ENCODE measurements at regions not wholly inside any gene's neighbourhood (a gene's known extent, or its start where the extent isn't known, plus 50 kb on each side); places are given as distances from the start of the nearest gene placed in this dataset.

DNA sequence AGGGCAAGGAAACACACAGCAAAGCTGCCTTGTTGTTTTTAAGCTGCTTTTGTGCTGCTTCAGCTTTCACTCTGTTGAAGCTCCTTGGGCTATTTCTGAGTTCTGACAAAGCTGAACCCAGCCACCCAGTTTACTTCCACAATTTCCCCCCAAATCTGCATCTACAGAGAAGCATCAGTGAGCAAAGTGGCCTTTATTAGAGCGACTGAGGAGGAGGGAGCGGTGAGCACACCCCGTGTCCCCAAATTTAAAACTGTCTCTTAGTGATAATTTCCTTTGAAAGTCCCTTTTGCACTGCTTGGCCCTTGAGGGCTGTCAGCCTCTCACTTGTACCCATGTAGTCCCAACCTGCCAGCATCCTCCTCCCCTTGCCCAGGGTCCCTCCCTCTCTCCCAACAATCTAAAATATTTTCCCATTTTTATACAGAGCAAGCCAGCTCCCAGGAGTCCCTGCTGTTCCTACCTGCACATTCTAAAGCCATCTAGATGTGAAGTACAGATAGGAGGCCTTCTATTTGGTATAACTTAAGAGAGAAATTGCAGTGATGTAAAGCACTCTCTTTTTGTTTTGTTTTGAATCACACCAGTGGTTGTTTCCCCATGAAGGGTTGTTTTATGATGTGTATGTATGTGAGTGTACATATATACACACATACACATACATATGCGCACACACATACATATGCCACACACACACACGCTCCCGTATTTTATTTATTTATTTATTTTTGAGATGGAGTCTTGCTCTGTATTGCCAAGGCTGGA is 313.5 kb downstream of the TLE4 start:
- DNase-seq = no peak

DNA sequence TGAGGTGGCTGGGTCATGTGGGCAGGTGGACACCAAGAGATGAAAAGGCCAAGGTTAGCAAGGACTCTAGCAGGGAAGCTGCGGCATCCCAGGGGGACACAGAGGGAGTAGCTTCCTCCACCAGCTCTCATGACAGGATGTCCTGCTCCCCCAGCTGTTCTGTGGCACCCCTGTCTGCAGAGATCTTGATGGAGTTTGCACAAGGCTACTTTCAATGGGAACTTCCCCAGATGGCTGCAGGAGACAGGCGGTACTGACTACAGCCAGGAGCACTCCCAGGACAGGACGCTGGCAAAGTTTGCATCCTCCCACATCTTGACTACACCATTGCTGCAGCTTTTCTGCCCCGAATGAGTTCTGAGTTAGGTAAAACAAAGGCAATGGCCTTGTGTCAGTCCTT is 312.8 kb downstream of the TLE4 start:
- DNase-seq = no peak

DNA sequence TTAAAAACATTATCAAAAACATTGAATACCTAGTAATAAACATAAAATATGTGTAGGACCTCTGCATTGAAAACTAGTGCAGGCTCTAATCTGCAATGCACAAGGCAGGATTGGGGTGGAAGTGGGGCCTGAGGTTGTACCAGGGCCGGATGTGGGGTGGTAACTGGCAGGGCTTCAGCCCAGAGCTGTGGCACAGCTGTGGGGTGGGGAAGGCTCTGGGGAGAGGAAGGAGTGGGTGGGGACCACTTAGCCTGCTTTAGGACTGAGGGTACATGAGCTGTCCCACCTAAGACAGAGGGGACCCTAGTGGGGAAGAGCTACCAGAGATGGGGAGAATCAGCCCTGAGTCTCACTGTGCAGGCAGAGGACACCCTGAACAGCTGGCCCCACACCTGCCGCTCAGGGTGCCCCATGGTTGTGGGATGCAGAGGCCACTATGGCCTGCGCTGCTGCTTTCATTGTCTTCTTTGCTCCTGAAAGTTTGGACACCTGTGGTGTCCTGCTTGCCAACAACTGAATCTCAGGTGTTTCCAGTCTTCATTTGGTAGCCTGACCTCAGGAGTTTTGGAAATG is 311.4 kb downstream of the TLE4 start:
- DNase-seq = peak; percentile 18

DNA sequence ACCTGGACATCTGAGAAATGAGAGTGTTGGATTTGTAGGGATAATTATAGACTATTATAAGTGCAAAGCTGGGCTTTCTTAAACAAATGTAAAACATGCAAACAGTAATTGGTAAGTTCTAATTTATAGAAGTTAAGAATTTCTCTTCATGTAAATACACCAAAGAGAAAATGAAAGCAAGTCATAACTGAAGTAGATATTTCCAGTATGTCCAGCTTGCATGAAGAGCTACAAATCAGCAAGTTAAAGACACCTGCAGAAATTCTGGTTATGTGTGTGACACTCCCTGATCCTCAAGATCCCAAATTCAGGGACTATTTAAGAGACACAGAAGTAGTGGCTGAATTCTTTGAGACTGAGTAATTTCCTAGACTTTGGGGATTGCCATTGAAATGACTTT is 308.9 kb downstream of the TLE4 start:
- DNase-seq = no peak

DNA sequence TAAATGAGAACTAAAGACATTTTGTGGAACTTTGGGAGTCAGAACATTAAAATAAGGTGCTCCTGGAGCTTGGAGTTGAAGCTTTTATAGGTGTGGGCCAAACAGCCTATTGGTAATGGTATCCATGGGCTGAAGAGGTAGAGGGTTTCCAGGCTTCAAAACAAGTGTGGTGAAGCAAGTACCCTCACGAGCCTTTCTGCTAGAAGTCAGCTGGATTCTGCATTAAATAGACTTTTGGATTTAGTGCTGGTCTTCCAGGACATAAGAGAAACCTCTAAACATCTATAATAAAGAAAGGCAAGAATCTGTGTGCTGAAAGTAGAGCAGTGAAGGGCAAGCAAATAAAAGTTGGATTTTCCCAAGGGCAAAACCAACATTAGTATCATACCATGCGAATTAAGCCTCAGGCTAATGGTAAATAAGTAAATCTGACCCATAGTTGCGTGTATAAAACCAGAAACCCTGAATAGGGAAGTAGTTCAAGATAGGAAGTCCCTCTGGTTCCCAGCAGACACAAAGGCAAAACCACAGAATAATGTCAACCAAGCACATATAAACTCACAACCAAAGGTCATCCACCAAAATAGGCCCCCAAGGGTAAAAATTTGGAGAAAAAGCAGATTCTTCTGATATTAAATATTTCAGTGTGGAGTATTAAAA is 306.3 kb downstream of the TLE4 start:
- DNase-seq = no peak

DNA sequence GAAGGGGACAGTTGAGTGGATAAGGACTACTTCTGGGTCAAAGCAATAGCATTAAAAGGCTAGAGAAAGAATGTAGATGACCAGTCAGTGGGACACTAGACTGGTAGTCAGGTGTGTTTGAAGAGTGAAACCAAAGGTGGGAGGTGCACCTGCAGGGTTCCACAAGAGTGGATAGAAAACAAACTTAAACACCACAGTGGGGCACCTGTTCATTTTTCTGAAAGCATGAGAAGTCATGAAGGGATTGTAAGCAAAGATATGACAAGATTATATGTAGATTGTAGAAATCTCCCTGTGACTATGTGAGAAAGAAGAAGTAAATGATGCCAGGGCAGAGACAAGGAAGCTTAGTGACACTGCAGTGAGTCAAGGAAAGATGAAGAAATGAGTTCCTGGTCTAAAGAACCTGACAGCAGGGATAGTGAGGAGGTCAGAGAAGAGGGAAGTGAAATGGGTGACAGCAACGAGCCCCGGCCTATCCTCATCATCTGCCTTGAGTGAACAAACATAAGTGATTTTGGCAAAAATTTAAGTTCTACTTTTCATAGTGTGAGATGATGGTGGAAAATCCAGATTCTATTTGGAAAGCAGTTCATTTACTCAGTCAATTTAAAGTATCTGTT is 296.9 kb downstream of the TLE4 start:
- no peak for DNase-seq

DNA sequence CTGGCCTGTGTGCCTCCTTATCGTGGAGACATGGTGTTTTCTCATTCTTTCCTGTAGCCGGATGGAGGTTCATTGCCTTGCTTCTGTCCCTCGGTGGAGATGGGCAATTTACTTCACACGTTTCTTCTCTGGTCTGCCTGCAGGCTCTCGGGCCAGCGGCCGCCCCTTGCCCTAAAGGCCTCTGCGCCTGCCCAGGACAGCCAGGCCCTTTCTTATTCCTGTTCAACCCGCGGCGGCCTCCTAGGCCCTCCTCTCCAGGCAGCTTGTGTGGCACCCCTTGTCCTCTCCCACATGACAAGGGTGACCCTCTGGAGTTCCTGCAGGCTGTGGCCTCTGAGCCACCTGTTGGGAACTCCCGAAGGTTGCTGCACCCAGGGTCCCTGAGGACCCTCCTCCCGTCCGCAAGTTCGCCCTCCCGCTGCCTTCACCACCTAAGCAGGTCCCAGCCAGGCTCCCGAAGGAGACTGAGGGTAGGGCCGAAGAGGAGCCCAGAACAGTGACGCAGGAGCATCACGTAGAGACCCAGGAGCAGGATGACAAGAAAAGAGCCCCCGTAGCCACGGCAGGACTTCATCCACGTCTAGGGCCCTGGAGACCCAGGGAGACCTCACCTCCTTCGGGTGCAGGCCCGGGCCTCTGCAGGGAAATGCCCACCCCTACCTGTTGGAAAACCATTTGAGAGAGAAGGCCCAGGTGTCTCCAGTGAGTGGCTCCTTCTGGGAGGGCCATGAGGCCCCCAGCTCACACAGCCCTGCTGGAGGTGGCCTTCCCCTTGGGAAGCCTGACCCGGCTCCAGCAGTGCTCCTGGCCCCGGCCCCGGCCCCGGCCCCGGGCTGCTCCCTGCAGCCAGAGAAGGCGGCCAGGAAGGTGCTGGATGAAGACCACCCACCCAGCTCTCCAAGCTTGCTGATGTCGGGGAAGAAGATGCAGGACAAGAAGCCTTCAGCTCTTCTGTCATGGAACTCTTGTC is 291.4 kb downstream of the TLE4 start:
- no peak for DNase-seq

DNA sequence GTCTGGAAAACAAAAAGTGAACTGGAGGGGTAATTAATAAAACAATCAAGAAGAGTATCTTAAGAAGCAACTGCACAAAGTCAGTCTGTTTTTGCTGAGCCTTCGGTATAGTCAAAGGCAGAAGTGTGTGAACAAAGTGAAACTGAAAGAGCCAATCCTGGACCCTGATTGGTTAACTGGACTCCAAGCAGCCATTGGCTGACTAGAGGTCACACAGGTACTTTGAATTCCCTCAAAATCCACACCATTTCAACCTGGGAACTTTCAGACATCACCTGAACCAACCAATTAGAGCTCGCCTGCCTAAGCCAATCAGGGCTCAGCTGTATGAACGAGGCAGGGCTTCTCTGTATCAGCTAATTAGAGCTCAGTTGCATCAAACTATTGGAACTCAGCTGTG is 286.7 kb downstream of the TLE4 start:
- DNase-seq = no peak

DNA sequence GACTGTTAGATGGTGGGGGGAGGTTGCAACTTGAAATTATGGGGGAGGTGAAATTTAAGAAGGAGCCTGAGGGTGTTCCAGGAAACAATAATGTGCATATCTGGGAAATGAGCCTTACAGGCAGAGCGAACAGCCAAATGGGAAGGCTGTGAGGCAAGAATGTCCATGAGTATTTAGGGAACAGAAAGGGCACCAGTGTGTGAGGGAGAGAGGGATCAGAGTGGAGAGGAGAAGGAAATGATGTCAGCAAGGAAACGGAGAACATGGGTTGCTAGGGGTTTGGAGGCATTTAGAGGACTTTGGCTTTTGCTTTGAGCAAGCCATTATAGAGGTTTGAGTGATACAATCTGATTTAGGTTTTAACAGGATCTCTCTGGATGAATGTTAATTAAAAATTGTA is 285.4 kb downstream of the TLE4 start:
- no peak for DNase-seq

DNA sequence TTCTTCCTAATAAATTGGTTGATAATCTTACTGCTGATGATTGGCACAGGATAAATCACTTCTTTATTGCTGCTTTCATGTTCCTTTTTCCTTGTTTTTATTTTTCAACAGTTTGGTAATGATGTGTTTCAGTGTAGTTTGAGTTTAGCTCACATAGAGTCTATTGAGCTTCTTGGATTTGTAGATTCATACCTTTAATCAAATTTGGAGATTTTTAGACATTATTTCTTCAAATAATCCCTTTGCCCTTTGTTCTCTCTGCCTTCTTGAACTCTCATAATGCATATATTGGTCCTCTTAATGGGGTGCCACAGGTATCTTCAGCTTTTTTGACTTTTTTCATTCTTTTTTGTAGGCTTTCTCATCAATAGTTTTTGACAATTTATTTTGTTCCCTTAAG is 275.3 kb downstream of the TLE4 start:
- DNase-seq = no peak

DNA sequence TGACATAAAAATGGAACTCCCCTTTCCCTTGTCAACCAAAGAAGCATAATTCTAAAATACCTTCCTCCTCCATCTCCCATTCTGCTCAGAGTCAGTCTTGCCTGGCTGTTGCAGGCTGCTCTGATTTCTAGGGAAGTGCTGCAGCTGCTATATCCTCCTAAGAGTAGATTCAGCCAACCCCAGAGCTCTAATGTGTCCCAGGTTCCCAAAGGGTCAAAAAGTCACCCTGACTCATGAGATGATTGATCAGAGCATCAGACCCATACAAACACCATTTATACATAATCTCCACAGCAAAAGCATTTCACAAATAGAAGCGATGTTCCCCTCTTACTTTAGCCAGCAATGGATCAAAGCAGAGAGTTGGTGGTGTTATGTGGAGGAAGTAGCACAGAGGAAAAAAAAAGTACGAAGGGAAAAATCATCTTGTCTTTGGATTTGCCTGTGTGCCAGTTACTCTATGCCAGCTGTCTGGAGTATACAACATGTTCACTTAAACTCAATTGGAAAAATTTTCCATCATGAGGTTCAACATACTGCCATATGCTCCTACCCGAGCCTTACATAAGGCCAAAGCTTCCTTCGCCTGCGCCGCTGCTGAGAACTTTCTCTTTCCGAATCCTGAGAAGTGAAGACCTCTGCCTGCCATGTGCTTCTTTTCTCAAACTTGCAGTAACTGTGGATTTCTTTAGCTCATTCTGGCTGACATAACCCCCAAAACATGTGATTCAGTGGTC is 258.0 kb downstream of the TLE4 start:
- no peak for DNase-seq

DNA sequence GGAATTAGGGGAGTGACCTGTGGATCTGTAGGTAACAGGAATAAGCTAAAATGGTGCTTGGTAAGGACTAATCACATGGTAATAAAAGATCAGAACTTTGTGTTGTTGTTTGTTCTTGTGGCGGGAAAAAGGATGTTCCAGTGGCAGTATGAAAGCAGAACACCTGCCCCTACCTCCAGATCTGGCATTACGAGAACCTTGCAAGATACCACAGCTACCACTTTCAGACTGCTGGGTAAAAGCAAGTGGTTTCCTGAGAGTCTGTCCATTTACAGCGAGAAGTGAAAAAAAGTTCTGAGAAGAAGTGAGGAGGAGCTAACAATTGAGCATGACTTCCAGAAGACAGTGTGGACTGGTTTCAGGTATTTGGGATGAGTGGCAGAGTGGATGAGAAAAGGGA is 252.5 kb downstream of the TLE4 start:
- DNase-seq = no peak

DNA sequence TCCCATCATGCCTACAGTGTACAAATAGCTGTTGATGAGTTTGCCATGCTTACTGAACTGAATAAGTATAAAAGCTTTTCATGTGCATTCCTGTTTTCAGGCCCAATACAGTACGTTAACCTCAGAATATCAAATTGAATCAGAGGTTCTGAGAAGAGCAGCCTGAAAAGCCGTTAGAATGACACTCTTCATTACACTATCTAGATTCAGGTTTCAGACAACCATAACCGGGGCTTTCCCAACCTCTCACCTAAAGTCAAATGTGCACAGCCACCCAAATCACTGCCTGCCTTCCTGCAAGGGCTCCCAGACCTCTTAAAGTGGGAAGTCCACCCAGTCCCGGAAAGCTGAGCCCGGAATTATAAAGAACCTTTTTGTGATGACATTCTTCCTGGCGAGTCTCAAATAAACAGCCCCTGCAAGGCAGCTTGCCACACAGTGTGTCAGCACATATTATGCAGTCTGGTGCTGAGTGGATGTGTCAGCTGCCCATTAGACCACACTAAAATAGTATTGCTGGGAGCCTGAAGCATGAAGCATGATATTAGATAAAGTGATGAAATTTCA is 245.8 kb downstream of the TLE4 start:
- peak; percentile 4 for DNase-seq

DNA sequence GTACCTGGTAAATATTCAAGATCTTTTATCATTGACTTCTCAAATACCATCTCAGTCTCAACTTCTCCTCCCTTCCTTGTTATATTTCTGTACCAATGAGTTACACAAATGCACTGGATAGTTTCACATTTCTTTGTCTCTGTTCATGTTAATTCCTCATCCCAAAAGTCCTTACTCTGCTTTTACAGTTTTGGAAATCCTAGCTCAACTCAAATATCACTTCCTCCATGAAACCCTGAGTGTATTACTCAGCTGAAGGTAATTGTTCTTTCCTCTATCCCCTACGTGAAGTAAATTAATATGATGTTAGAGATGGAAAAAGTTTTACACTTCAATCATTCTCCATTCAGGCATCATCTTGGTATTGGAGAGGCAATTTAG is 241.5 kb downstream of the TLE4 start:
- no peak for DNase-seq

DNA sequence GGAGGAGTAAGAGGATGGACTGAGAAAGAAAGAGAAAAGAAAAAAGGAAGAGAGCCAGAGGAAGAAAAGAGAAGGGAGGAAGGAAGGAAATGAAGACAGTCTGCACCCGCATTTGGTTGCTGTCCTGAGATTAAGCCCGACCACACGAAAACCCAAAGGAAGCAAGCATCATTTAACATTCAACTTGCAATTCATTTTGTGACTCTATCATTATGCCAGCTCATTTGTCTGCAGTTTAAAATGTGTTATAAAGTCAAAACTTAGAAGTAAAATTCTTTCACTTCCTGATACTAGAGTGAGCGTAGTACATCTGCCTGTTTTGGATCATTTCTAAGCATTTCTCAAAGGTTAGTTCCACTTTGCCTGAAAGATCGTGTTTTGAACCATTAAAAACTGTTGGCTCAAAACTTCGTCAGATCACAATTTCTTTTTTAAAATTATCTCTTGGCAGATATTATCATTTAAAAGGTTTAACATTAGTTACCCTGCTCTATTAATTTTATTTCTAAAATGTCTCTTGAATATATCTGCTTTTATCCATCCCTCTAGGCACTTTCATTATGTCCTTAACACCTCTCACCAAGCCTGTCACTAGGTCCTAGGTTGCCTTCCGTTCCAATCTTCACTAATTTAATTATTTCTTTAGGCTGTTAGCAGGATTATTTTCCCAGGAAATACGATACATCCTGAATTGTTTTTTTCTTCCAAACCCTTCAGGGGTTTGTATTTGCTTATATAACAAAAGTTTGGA is 240.9 kb downstream of the TLE4 start:
- peak; percentile 17 for DNase-seq

DNA sequence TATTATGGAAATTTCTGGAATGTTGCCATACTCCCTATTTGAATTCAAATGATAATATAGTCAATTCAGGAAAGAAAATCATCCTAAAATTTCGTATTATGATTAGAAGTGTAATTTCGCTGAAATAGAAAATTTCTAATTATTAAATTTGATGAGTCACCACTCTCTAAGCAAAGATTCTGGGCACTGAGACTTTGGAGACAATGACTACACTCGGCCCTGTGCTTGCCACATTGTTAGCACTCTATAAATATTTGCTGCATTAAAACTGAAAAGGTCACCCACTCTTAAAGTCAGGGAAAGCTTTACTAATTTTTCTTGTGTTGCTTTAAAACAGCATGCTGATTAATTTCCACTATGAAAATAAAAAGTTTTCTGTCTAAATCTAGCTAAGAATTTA is 240.3 kb downstream of the TLE4 start:
- DNase-seq = no peak

DNA sequence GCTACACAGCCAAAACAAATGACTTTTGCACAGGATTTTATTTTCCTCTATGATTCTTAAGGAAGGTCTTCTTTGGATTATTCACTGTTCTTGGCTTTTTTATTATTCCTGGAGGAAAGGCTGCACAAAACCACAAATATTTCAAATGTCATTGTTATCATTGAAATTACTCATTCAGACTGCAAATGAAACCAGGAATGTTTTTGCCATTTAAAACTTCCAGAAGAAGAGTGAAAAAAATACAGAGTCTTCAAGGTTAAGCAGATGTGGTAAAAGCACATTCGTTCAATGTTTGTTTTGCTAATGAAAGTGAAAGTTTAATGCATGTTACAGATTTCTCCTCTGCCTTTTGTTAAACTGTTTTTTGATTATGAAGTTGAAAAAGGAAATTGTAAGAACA is 238.2 kb downstream of the TLE4 start:
- DNase-seq = no peak

DNA sequence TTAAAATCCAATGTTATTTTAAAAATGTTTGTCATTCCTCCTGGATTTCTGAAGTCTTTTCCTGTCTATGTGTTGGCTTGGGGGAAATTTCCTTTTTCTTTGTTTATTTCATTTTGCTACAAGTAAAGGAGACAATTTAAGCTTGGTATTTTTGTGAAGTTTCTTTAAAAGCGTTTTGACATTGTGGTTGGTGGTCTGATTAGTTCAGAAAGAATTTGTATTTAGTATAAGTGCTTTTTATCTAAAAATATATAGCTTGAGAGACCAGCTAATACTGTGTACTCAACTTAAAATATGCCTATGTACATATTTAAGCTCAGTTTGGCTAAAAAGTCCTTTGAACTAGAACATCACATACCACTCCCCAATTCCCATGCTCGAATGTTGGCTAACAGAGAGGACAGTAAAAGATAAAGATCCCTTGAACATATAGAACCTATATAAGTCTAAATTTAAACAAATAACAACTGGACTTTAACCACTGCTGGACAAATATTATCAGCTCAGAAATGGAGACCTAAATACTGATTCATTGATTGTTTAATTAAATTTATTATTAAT is 237.6 kb downstream of the TLE4 start:
- no peak for DNase-seq

DNA sequence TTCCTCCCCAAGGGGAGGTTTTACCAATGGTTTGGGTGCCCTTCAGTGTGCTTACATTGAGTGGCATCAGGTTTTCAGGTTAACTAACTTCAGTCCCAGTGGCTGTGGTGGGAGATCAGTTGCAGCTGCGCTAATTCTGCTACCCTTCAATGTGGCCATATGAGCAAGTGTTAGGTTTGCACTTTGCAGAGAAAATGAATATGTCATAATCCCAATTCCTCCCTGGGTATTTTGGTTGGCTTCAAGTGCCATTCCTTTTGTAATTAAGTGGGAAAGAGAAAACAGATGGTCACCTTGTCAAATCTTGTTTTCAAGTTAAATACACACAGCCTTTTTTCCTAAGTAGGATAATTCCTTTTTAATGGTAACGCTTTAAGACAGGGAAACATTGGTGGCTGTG is 236.2 kb downstream of the TLE4 start:
- no peak for DNase-seq

DNA sequence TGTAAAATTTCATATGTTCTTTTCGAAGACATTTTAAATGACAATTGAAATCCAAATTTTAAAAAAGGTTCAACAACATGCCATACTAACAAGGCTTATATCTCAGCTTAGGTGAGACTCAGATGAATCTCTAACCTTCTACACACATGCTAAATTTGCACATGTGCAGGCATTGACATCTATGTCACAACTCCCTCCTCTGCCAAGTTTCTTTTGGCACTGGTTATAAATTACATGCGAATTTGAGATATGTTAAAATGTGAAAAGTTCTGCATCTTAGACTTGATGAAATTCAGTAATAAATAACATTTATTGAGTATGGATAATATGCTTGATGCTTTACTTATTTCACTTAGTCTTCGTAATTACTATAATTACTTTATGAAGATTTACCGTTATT is 234.3 kb downstream of the TLE4 start:
- DNase-seq = no peak

DNA sequence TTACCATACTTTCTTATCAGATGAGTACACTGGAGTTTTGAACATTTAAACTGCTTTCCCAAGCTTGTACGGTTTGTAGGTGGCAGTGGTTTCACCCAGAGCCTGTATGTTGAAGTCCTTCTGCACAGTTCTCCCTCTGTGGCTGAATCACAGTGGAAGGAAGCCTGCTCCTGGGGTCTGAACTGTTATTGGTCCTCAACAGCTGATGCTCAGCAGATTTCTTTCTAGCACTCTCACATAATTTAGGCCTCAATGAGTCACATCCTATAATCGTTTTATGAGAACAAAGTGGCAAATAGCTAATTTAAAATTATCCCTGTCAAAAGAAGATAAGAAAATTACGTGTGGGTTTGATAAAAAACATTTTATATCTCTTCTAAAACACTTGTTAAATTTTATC is 229.7 kb downstream of the TLE4 start:
- DNase-seq = no peak

Data from activated CD4-positive, alpha-beta T cell treated with anti-CD3 and anti-CD28 coated beads for 48 hours (primary cell).